Osteoblast (primary cell): ENCODE measurements at regions not wholly inside any gene's neighbourhood (a gene's known extent, or its start where the extent isn't known, plus 50 kb on each side); places are given as distances from the start of the nearest gene placed in this dataset.

ENCODE experiments used
- DNase-seq: peaks from one replicate; pipeline ENCODE4 v3.0.0; 2011; ENCODE audit warnings: low spot score, mixed read lengths; ENCODE audit not compliant: insufficient read length; ENCODE audit errors: missing footprints
- H2AFZ ChIP-seq: 2 replicates; pipeline ENCODE4 v1.6.0; 2011; ENCODE audit warnings: mild to moderate bottlenecking, low read length
- H3K27ac ChIP-seq: 2 replicates; pipeline ENCODE4 v1.5.1; 2011; ENCODE audit warnings: mild to moderate bottlenecking, low read depth, low read length, moderate library complexity
- H3K27me3 ChIP-seq: 2 replicates; pipeline ENCODE4 v1.6.0; 2012; ENCODE audit warnings: mild to moderate bottlenecking, control low read depth, inconsistent platforms, low read length, moderate library complexity; ENCODE audit not compliant: insufficient read depth
- H3K36me3 ChIP-seq: 2 replicates; pipeline ENCODE4 v1.5.1; 2011; ENCODE audit warnings: mild to moderate bottlenecking, low read length, control low read depth, moderate library complexity; ENCODE audit not compliant: insufficient read depth
- H3K4me1 ChIP-seq: 2 replicates; pipeline ENCODE4 v1.5.1; 2011; ENCODE audit warnings: mild to moderate bottlenecking, low read length, control low read depth, moderate library complexity; ENCODE audit not compliant: insufficient read depth
- H3K4me2 ChIP-seq: 2 replicates; pipeline ENCODE4 v1.6.0; 2011; ENCODE audit warnings: mild to moderate bottlenecking, low read length; ENCODE audit not compliant: insufficient read depth
- H3K4me3 ChIP-seq: fragments of 200-600 bp; sonication (generic); 3 replicates; pipeline ENCODE4 v1.5.1; 2012; ENCODE audit warnings: mild to moderate bottlenecking, low read length, inconsistent platforms; ENCODE audit not compliant: insufficient read depth
- H3K79me2 ChIP-seq: 2 replicates; pipeline ENCODE4 v1.6.0; 2012; ENCODE audit warnings: mild to moderate bottlenecking, low read length, control low read depth, inconsistent platforms; ENCODE audit not compliant: insufficient read depth
- H3K9me3 ChIP-seq: 2 replicates; pipeline ENCODE4 v1.5.1; 2011; ENCODE audit warnings: low read depth, low read length, control low read depth
- H4K20me1 ChIP-seq: 2 replicates; pipeline ENCODE4 v1.6.0; 2012; ENCODE audit warnings: mild to moderate bottlenecking, low read length, control low read depth; ENCODE audit not compliant: insufficient read depth
- TF ChIP-seq, protein P1 (sequence below): IDR thresholded peaks from 2 replicates; pipeline ENCODE4 v1.5.1; 2011; ENCODE audit warnings: mild to moderate bottlenecking, low read depth, low read length, moderate library complexity; ENCODE audit errors: extremely low read depth

DNA sequence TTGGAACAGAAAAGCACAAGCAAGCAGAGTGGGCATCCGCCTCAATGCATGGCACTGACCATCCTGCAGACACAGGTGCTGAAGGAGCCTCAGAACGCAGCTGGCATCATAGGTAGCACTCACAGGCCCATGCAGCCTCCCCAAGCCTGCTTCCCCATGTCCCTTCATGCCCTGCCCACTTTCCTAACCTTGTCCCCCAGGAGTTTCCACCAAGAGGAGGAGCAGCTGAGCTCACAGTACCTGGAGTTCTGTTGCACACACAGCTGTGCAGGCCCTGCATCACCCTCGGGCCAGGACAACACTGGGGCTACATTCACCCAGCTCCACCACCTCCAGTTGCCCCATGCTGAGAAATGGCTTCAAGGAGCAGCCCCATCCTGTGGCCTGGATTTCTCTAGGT is 83.4 kb downstream of the SETD4 start:
- no peaks in the 10 kb centered on the region for H4K20me1 ChIP-seq
- H3K27me3 ChIP-seq: peaks cover 16% of the 10 kb centered on the region
- DNase-seq: no peak
- no peak overlapping the region for H2AFZ ChIP-seq
- H3K9me3 ChIP-seq: no peaks in the 10 kb centered on the region
- H3K79me2 ChIP-seq: no peaks in the 10 kb centered on the region
- H3K4me2 ChIP-seq: no peak overlapping the region
- no peak overlapping the region for H3K27ac ChIP-seq
- H3K36me3 ChIP-seq: no peaks in the 10 kb centered on the region
- H3K4me1 ChIP-seq: no peaks in the 10 kb centered on the region
- TF ChIP-seq, protein P1, sequence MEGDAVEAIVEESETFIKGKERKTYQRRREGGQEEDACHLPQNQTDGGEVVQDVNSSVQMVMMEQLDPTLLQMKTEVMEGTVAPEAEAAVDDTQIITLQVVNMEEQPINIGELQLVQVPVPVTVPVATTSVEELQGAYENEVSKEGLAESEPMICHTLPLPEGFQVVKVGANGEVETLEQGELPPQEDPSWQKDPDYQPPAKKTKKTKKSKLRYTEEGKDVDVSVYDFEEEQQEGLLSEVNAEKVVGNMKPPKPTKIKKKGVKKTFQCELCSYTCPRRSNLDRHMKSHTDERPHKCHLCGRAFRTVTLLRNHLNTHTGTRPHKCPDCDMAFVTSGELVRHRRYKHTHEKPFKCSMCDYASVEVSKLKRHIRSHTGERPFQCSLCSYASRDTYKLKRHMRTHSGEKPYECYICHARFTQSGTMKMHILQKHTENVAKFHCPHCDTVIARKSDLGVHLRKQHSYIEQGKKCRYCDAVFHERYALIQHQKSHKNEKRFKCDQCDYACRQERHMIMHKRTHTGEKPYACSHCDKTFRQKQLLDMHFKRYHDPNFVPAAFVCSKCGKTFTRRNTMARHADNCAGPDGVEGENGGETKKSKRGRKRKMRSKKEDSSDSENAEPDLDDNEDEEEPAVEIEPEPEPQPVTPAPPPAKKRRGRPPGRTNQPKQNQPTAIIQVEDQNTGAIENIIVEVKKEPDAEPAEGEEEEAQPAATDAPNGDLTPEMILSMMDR: no peak
- H3K4me3 ChIP-seq: no peak overlapping the region

DNA sequence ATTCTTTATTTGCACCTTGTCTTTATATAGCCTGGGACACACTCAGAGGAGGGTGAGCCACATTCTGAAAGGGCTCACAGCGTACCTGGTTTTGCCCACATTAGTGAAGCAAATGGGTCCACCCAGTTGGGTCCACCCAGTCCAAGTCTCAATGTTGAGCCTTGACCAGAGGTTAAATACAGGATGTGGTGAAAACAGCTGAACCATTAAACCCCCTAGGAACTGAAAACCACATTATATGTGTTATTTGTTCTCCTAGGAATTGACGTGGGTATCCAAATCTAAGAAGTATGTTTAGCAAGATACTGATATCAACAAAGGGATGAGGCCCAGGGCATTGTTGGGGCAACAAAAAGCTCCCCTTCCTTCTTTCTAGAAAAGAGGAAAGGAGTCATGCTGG is 83.8 kb downstream of the SETD4 start:
- Histone ChIP-seq H3K9me3 (no peaks in the 10 kb centered on the region), H3K27ac (no peak overlapping the region), H3K4me1 (no peaks in the 10 kb centered on the region), H4K20me1 (no peaks in the 10 kb centered on the region), H3K27me3 (peaks cover 16% of the 10 kb centered on the region), H3K79me2 (no peaks in the 10 kb centered on the region), H2AFZ (no peak overlapping the region), H3K4me3 (no peak overlapping the region), H3K4me2 (no peak overlapping the region), H3K36me3 (no peaks in the 10 kb centered on the region)
- no peak for DNase-seq
- TF ChIP-seq, protein P1: no peak

DNA sequence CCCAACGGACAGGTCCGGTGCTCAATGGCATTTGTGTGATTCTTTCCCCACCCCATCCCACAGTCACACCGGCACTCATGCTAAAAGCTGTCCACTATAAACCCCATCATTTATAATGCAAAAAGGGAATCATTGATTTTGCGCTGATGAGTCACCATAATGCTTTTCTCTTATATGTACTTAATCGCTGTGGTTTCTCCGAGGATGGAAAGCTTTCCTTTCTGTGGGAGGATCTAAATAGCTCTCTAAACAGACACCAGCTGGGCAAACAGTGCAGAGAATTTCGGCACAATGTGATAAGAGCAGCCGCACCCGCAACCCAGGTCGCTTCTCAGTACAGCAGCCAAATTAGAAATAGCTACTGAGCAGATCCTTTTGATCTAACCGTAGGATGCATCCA is 85.6 kb downstream of the SETD4 start:
- H3K79me2 ChIP-seq: no peaks in the 10 kb centered on the region
- no peak overlapping the region for H2AFZ ChIP-seq
- DNase-seq: no peak
- H3K27ac ChIP-seq: no peak overlapping the region
- H4K20me1 ChIP-seq: no peaks in the 10 kb centered on the region
- no peaks in the 10 kb centered on the region for H3K4me1 ChIP-seq
- H3K9me3 ChIP-seq: no peaks in the 10 kb centered on the region
- H3K4me2 ChIP-seq: no peak overlapping the region
- TF ChIP-seq, protein P1: no peak
- no peaks in the 10 kb centered on the region for H3K36me3 ChIP-seq
- H3K4me3 ChIP-seq: no peak overlapping the region
- peaks cover 12% of the 10 kb centered on the region for H3K27me3 ChIP-seq

DNA sequence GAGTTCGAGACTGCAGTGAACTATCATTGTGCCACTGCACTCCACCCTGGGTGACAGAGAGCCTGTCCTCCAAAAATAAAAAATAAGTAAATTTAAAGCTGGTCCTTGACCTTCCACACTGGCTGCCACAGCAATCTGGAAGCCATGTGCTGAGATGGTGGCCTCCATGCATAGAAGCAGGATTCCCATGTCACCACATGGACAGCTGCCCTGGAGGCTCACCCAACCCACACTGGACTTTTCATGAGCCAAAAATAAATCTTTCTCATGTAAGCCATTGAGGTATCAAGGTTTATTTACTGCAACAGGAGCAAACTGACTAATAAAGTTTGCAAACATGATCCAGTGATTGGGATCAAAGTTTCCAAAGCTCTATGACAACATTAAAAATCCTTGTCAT is 88.5 kb downstream of the SETD4 start:
- H3K27me3 ChIP-seq: peaks cover 7% of the 10 kb centered on the region
- H3K27ac ChIP-seq: no peak overlapping the region
- no peak for DNase-seq
- H3K79me2 ChIP-seq: no peaks in the 10 kb centered on the region
- H3K4me3 ChIP-seq: no peak overlapping the region
- TF ChIP-seq, protein P1: no peak
- no peaks in the 10 kb centered on the region for H3K4me1 ChIP-seq
- H3K9me3 ChIP-seq: no peaks in the 10 kb centered on the region
- H2AFZ ChIP-seq: no peak overlapping the region
- H3K36me3 ChIP-seq: no peaks in the 10 kb centered on the region
- no peak overlapping the region for H3K4me2 ChIP-seq
- no peaks in the 10 kb centered on the region for H4K20me1 ChIP-seq
